Epithelial cell of esophagus (primary cell): ENCODE measurements at regions not wholly inside any gene's neighbourhood (a gene's known extent, or its start where the extent isn't known, plus 50 kb on each side); places are given as distances from the start of the nearest gene placed in this dataset.

Source experiments
- DNase-seq: peaks from one replicate; pipeline ENCODE4 v3.0.0; 2010; ENCODE audit warnings: low read depth
- H3K4me3 ChIP-seq: 2 replicates; pipeline ENCODE4 v1.5.1; 2011; ENCODE audit warnings: mild to moderate bottlenecking, low read length, control low read depth
- TF ChIP-seq, protein P1 (sequence below): IDR thresholded peaks from 2 replicates; pipeline ENCODE4 v1.5.1; 2011; ENCODE audit warnings: low read depth, mild to moderate bottlenecking, low read length, control low read depth, inconsistent platforms; ENCODE audit not compliant: insufficient read depth; ENCODE audit errors: missing control alignments

- TF ChIP-seq, protein P1, sequence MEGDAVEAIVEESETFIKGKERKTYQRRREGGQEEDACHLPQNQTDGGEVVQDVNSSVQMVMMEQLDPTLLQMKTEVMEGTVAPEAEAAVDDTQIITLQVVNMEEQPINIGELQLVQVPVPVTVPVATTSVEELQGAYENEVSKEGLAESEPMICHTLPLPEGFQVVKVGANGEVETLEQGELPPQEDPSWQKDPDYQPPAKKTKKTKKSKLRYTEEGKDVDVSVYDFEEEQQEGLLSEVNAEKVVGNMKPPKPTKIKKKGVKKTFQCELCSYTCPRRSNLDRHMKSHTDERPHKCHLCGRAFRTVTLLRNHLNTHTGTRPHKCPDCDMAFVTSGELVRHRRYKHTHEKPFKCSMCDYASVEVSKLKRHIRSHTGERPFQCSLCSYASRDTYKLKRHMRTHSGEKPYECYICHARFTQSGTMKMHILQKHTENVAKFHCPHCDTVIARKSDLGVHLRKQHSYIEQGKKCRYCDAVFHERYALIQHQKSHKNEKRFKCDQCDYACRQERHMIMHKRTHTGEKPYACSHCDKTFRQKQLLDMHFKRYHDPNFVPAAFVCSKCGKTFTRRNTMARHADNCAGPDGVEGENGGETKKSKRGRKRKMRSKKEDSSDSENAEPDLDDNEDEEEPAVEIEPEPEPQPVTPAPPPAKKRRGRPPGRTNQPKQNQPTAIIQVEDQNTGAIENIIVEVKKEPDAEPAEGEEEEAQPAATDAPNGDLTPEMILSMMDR, result no peak
- H3K4me3 ChIP-seq, result no peak overlapping the region
- no peak for DNase-seq
Measured at GRCh38 chr10:80871083-80871482, 333.4 kb downstream of the SH2D4B start.

- DNase-seq, result no peak
- H3K4me3 ChIP-seq, result no peak overlapping the region
- TF ChIP-seq, protein P1, result no peak
Measured at GRCh38 chr10:80878330-80878729, 340.6 kb downstream of the SH2D4B start.

GRCh38 chr10:80890146-80890545 lies 352.4 kb downstream of the SH2D4B start:
- TF ChIP-seq, protein P1, result no peak
- DNase-seq, result no peak
- H3K4me3 ChIP-seq, result no peak overlapping the region

DNA sequence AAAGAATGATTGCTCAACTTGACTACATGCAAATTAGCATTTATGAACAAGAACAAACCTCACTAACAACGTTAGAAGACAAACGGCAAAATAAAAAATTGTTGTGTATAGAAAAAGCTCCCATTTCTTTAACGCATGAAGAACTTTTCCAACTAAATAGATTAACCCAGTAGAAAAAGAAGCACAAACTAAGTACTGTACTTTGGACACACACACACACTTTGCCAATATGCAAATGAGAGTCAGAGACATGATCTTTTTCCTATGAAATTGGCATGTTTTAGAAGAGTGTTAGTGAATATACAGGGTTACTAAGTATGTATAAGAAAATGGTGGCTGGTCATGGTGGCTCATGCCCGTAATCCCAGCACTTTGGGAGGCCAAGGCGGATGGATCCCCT lies 355.6 kb downstream of the SH2D4B start:
- TF ChIP-seq, protein P1, result no peak
- DNase-seq, result no peak
- no peak overlapping the region for H3K4me3 ChIP-seq

DNA sequence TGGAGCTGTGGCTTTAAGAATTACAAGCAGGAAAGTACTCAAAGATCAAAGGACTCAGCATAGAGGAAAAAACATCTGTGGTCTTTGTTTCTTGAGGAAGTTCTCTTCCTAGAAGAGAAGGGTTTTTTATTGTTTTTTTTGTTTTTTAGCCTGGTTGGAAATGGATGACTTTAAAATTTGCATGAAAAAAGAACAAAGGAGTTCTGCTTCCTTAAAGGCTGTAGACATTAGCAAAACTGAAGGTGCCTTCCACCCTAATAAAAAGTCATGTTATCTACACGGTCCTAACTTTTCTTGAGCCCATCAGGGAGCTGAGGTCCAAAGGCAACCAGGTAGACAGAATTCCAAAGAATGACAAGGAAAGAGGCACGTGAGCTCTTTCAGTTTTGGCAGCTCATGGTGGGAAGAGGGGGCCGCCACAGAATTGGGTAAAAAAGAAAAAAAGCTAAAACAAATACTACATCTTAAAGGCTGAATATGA lies 356.6 kb downstream of the SH2D4B start:
- DNase-seq, result no peak
- TF ChIP-seq, protein P1, result no peak
- H3K4me3 ChIP-seq, result no peak overlapping the region

GRCh38 chr10:80894797-80895467 lies 357.2 kb downstream of the SH2D4B start:
- TF ChIP-seq, protein P1, result no peak
- DNase-seq, result no peak
- H3K4me3 ChIP-seq, result no peak overlapping the region

DNA sequence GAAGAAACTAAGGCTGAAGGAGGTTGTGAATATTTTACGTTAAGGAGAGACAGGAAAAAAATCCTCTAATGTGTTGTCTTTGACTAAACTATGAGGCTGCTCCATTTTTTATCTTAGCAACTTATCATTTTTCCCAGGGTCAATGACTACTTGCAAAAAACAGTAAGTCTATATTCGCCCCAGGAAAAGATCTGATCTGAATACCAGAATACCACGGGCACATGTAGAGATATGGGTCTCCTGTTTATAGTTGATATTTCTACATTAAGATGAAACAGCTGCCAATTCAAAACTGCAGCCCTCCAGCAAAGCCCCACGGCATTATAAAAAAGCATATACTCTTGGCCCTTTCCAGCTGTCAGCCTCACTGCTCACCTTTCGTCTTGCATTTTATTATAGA lies 358.4 kb downstream of the SH2D4B start:
- TF ChIP-seq, protein P1, result no peak
- DNase-seq, result no peak

More for the DNA sequence above, 358.4 kb downstream of the SH2D4B start:
- no peak overlapping the region for H3K4me3 ChIP-seq
